ENCODE measurements at regions not wholly inside any gene's neighbourhood (a gene's known extent, or its start where the extent isn't known, plus 50 kb on each side); places are given as distances from the start of the nearest gene placed in this dataset.

DNA sequence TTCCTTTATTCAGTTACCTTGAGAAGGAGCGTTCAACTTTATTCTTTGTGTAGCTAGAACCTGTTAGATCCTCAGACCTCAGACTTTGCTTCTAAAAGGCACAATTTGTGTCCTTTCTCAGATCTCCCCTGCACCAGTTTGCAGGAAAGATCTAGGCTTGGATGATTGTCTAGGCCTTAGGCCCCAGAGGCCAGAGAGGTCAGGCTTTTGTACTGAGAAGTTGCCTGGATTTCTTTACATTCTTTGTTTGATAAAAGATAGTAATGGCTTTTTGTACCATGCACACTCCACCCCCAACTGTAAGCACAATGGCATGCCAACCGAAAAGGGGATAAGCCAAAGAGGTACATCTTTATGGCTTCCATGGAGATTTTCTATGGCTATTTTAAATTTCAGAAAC lies 719.6 kb upstream of the NR2F2 start:
- H3K4me1 ChIP-seq: no peaks in the 10 kb centered on the region
- no peak overlapping the region for H3K27ac ChIP-seq
- H3K27me3 ChIP-seq: no peaks in the 10 kb centered on the region
- H3K36me3 ChIP-seq: no peaks in the 10 kb centered on the region
- no peaks in the 10 kb centered on the region for H3K9me3 ChIP-seq
- WGBS: 95% methylated on average over 2 of the region's 2 CpGs
- H3K4me3 ChIP-seq: no peak overlapping the region
- no peak for DNase-seq (ENCODE audit: low spot score in 2 of 2)
- TF ChIP-seq, protein P1, sequence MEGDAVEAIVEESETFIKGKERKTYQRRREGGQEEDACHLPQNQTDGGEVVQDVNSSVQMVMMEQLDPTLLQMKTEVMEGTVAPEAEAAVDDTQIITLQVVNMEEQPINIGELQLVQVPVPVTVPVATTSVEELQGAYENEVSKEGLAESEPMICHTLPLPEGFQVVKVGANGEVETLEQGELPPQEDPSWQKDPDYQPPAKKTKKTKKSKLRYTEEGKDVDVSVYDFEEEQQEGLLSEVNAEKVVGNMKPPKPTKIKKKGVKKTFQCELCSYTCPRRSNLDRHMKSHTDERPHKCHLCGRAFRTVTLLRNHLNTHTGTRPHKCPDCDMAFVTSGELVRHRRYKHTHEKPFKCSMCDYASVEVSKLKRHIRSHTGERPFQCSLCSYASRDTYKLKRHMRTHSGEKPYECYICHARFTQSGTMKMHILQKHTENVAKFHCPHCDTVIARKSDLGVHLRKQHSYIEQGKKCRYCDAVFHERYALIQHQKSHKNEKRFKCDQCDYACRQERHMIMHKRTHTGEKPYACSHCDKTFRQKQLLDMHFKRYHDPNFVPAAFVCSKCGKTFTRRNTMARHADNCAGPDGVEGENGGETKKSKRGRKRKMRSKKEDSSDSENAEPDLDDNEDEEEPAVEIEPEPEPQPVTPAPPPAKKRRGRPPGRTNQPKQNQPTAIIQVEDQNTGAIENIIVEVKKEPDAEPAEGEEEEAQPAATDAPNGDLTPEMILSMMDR (IDR thresholded peaks at IDR 0.05): no peak
- TF ChIP-seq EP300 (IDR thresholded peaks at IDR 0.05) (no peak), POLR2A (IDR thresholded peaks at IDR 0.05) (no peak), POLR2AphosphoS5 (IDR thresholded peaks at IDR 0.05) (no peak)

DNA sequence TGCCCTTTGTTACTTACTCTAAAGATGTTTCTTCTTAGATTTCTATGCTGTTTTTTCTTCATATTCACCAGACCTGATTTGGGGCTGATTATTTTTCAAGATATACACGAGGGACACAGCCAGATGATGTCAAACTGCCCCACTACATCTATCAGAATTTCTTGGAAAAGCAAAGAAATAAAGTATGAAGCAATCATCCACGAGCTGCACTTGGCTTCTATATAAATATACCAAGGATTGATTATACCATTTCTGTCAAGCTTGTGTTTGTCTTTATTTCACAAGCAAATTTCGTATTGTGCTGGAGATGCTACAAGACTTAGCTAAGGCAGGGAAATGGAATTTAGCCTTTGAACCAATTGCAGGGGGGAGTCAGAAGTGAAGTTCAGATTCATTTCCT lies 715.1 kb upstream of the NR2F2 start:
- no peak overlapping the region for H3K27ac ChIP-seq
- TF ChIP-seq POLR2AphosphoS5 (IDR thresholded peaks at IDR 0.05) (no peak), POLR2A (IDR thresholded peaks at IDR 0.05) (no peak), EP300 (IDR thresholded peaks at IDR 0.05) (no peak)
- TF ChIP-seq, protein P1 (IDR thresholded peaks at IDR 0.05): no peak
- DNase-seq (ENCODE audit: low spot score in 2 of 2): no peak
- no peak overlapping the region for H3K4me3 ChIP-seq
- H3K4me1 ChIP-seq: no peaks in the 10 kb centered on the region
- H3K27me3 ChIP-seq: no peaks in the 10 kb centered on the region
- no peaks in the 10 kb centered on the region for H3K36me3 ChIP-seq
- 43% methylated on average over 3 of the region's 3 CpGs for WGBS
- no peaks in the 10 kb centered on the region for H3K9me3 ChIP-seq

DNA sequence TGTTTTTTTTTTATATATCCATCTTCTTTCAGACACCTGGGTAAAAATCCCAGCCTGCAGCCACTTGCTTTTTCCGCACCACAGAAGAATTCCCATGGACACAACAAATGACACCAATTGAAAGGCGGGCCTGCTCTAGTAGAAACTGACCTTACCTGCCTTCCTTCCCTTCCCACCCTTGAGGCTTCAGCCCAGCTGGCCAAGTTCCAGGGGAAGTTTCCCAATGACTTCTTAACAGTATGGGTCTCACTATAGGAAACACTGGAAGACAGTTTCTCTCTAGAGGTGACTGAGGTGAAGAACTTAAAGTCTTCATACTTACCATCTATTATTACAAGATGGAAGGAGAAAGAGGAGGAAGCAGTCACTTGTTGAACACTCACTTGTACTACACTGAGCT lies 714.2 kb upstream of the NR2F2 start:
- WGBS: 86% methylated on average over 2 of the region's 2 CpGs
- no peaks in the 10 kb centered on the region for H3K9me3 ChIP-seq

DNA sequence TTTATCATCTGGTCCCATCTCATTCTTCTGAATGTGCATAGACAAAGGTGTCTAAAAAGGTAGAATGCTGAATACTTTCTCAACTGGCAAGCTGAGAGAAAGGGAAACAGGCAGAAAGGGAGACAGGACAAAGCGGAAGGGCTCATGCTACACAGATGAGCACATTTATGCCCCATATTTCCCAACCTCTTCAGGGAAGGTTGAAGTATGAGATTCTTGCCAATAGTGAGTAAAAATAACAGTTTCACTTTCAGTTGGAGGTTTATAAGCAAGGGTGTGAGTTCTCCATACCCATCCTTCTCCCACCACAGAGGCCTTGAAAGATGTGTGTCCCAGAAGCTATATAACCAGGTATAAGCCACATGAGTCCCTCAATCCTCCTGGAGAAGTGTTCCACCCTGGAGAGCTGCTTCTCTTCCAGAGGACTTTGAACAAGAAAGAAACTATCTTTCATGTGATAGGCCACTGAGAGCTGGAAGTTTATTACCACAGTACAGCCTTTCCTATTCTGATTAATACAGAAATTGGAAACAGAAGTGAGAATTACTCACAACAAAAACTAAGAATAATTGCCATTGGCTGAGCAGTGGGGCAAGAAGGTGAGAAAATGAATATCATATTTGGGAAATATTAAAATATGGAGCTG lies 709.4 kb upstream of the NR2F2 start:
- Histone ChIP-seq H3K9me3 (no peaks in the 10 kb centered on the region), H3K4me3 (no peak overlapping the region), H3K4me1 (no peaks in the 10 kb centered on the region), H3K36me3 (no peaks in the 10 kb centered on the region), H3K27me3 (no peaks in the 10 kb centered on the region), H3K27ac (no peak overlapping the region)
- DNase-seq (ENCODE audit: low spot score in 2 of 2): no peak
- WGBS: 88% methylated on average over 1 of the region's 1 CpG
- TF ChIP-seq, protein P1 (IDR thresholded peaks at IDR 0.05): no peak
- TF ChIP-seq EP300 (IDR thresholded peaks at IDR 0.05) (no peak), POLR2AphosphoS5 (IDR thresholded peaks at IDR 0.05) (no peak), POLR2A (IDR thresholded peaks at IDR 0.05) (no peak)

More for the DNA sequence above, 714.2 kb upstream of the NR2F2 start:
- no peak for DNase-seq (ENCODE audit: low spot score in 2 of 2)
- Histone ChIP-seq H3K27ac (no peak overlapping the region), H3K36me3 (no peaks in the 10 kb centered on the region), H3K27me3 (no peaks in the 10 kb centered on the region), H3K4me3 (no peak overlapping the region), H3K4me1 (no peaks in the 10 kb centered on the region)
- TF ChIP-seq POLR2A (IDR thresholded peaks at IDR 0.05) (no peak), POLR2AphosphoS5 (IDR thresholded peaks at IDR 0.05) (no peak), EP300 (IDR thresholded peaks at IDR 0.05) (no peak)
- TF ChIP-seq, protein P1 (IDR thresholded peaks at IDR 0.05): no peak

DNA sequence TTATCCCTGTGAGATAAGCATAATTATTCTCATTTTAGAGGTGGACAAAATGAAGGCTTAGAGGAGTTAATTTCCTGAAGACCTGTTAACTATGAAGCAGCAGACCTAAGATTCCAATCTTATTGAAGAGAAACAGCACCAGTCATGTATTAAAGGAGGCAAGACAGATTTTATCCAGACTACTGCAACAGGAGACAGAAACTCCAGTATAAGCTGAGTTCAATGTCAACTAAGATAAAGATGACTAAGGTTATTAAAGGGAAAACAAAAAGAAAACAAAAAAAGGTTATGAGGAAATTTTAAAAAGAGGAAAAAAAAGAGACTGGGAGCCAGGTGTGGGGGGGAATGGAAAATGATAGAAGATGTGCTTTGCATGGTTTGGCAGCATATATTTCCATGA lies 707.7 kb upstream of the NR2F2 start:
- no peaks in the 10 kb centered on the region for H3K9me3 ChIP-seq

More for the DNA sequence above, 707.7 kb upstream of the NR2F2 start:
- Histone ChIP-seq H3K36me3 (no peaks in the 10 kb centered on the region), H3K4me1 (no peaks in the 10 kb centered on the region), H3K4me3 (no peak overlapping the region), H3K27ac (no peak overlapping the region), H3K27me3 (peaks cover 5% of the 10 kb centered on the region)
- no peak for DNase-seq (ENCODE audit: low spot score in 2 of 2)
- TF ChIP-seq EP300 (IDR thresholded peaks at IDR 0.05): no peak
- no peak for TF ChIP-seq POLR2A (IDR thresholded peaks at IDR 0.05)
- no peak for TF ChIP-seq POLR2AphosphoS5 (IDR thresholded peaks at IDR 0.05)
- TF ChIP-seq, protein P1 (IDR thresholded peaks at IDR 0.05): no peak

Data from suprapubic skin (tissue), 4 donors.